ENCODE measurements at regions not wholly inside any gene's neighbourhood (a gene's known extent, or its start where the extent isn't known, plus 50 kb on each side); places are given as distances from the start of the nearest gene placed in this dataset.

DNA sequence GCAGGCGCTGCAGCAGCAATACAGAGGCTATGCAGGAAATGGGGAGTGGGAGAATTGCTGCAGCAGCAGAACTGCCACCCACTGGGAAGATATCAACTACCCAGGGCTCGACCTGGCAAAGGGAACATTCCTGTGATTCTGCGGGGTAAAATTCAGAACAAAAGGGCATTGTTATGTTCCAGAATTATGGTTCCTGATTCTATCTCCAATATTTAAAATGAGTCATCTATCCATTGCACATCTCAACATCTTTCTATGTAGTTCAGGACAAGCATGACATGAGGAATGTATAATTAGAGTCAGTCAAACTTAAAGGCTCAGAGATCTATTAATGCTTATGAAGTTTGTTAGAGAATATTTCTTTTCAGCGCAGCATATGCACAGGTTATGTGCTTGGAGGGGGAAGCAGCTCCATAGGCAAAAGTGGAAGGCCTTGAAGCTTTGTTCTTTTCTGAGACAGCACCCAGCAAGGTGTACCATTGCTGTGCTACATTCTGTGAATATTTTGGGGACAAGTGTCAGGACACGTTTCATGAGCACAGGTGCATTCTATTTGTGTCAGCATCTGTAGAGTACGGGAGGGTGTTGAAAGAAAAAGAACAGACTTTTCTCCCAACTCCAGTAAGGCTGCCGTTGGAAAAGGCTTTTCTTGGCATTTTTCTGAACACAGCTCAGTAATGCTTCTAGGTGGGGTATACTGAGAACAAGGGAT is 395.6 kb upstream of the MPDZ start:
- Mint-ChIP-seq H3K36me3 (ENCODE audit: insufficient read depth) (no peaks in the 10 kb centered on the region), H3K4me3 (no peak overlapping the region)
- DNase-seq, result no peak

GRCh38 chr9:13673348-13673747 is 393.9 kb upstream of the MPDZ start:
- Mint-ChIP-seq H3K4me3 (no peak overlapping the region), H3K9me3 (peaks cover 12% of the 10 kb centered on the region), H3K36me3 (ENCODE audit: insufficient read depth) (no peaks in the 10 kb centered on the region), H3K4me1 (ENCODE audit: low read depth) (no peaks in the 10 kb centered on the region), H3K27me3 (ENCODE audit: low read depth) (no peaks in the 10 kb centered on the region)
- ATAC-seq (no peak), DNase-seq (no peak)

More for the DNA sequence above, 395.6 kb upstream of the MPDZ start:
- Mint-ChIP-seq H3K4me1 (ENCODE audit: low read depth) (no peaks in the 10 kb centered on the region), H3K9me3 (peaks cover 3% of the 10 kb centered on the region), H3K27me3 (ENCODE audit: low read depth) (no peaks in the 10 kb centered on the region)
- no peak for ATAC-seq

- no peaks in the 10 kb centered on the region for H3K4me1 Mint-ChIP-seq (ENCODE audit: low read depth)
- H3K36me3 Mint-ChIP-seq (ENCODE audit: insufficient read depth), result no peaks in the 10 kb centered on the region
- no peak for DNase-seq
Measured at GRCh38 chr9:13665418-13666066, 386.1 kb upstream of the MPDZ start.

DNA sequence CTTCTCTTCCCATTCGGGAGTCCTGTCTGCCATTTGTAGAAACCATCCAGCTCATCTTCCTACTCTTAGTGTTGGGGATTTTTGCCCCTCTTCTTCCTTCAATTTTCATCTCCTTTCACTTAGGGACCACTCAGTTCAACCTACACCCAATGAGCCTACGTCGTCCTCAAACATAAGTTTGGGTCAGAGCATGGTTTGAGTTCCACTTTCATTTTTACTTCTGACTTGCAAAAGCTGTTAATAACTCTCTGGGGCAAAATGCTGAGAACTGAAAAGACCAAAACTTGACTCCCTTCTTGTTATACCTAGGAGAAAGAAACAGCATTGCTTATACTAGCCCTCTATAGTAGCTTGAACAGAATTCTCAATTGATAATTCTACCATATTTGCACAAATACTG is 381.5 kb upstream of the MPDZ start:
- H3K9me3 Mint-ChIP-seq, result peaks cover 4% of the 10 kb centered on the region

More at GRCh38 chr9:13665418-13666066, 386.1 kb upstream of the MPDZ start:
- Mint-ChIP-seq H3K9me3 (peaks cover 17% of the 10 kb centered on the region), H3K27me3 (ENCODE audit: low read depth) (no peaks in the 10 kb centered on the region), H3K4me3 (no peak overlapping the region)
- no peak for ATAC-seq

GRCh38 chr9:13651969-13652663 is 372.6 kb upstream of the MPDZ start:
- ATAC-seq (no peak), DNase-seq (no peak)
- Mint-ChIP-seq H3K36me3 (ENCODE audit: insufficient read depth) (no peaks in the 10 kb centered on the region), H3K9me3 (peaks cover 19% of the 10 kb centered on the region), H3K4me1 (ENCODE audit: low read depth) (no peaks in the 10 kb centered on the region), H3K4me3 (no peak overlapping the region), H3K27me3 (ENCODE audit: low read depth) (no peaks in the 10 kb centered on the region)

More for the DNA sequence above, 381.5 kb upstream of the MPDZ start:
- Mint-ChIP-seq H3K4me3 (no peak overlapping the region), H3K36me3 (ENCODE audit: insufficient read depth) (no peaks in the 10 kb centered on the region), H3K27me3 (ENCODE audit: low read depth) (no peaks in the 10 kb centered on the region), H3K4me1 (ENCODE audit: low read depth) (no peaks in the 10 kb centered on the region)
- ATAC-seq, result no peak
- DNase-seq, result no peak

DNA sequence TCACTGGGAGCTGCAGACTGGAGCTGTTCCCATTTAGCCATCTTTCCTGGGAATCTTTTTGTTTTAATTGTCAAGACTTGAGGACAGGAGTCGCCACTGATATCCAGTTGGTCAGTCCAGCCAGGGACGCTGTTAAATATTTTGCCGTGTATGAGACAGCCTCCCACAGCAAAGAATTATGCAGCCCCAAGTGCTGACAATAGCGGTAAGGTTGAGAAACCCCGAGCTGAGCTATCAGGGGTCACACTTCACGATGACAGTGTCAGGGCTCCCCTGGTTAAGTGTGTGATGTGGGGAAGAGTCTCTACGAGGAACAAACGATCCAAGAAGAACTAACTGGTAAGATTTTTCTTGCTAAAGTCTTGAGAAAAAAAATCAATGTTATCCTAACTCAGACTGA is 372.0 kb upstream of the MPDZ start:
- Mint-ChIP-seq H3K9me3 (peaks cover 19% of the 10 kb centered on the region), H3K4me1 (ENCODE audit: low read depth) (no peaks in the 10 kb centered on the region), H3K36me3 (ENCODE audit: insufficient read depth) (no peaks in the 10 kb centered on the region), H3K4me3 (no peak overlapping the region), H3K27me3 (ENCODE audit: low read depth) (no peaks in the 10 kb centered on the region)
- ATAC-seq, result no peak
- no peak for DNase-seq

DNA sequence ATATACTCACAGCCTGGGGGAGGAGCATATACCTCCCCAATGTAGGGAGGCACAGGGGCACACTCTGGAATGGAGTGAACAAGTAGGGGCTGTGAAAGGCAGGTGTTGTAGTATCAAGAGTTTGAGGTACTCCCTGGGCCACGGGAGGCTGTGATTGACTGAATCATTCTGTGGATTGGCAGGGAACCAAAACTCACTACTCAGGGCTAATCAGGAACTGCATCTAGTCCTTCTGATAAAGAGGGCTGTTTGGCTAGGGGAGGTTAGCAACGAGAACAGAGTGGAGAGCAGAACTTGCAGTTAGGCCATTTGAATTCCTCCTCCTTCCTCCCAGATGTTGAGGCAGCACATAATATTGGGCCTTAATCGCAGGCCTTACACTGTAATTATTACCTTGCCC is 369.2 kb upstream of the MPDZ start:
- peaks cover 19% of the 10 kb centered on the region for H3K9me3 Mint-ChIP-seq
- no peak overlapping the region for H3K4me3 Mint-ChIP-seq
- H3K27me3 Mint-ChIP-seq (ENCODE audit: low read depth), result no peaks in the 10 kb centered on the region
- no peaks in the 10 kb centered on the region for H3K4me1 Mint-ChIP-seq (ENCODE audit: low read depth)
- ATAC-seq, result no peak
- DNase-seq, result no peak
- H3K36me3 Mint-ChIP-seq (ENCODE audit: insufficient read depth), result no peaks in the 10 kb centered on the region

DNA sequence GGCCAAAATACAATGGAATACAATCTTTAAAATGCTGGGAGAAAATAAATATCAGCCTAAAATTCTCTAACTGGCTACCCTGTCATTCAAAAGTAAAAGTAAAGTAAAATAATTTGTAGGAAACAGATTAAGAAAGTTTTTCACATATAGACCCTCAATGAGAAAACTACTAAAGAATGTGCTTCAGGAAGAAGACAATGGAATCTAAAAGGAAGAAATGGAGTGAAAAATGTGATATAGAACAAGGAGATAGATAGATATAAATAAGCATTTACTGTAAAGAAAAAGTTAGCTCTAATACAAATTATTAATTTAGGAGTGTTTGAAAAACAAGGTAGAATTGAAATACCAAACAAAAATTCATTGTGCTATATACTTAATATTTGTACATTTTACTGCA is 368.6 kb upstream of the MPDZ start:
- peaks cover 18% of the 10 kb centered on the region for H3K9me3 Mint-ChIP-seq
- H3K4me1 Mint-ChIP-seq (ENCODE audit: low read depth), result no peaks in the 10 kb centered on the region
- no peaks in the 10 kb centered on the region for H3K27me3 Mint-ChIP-seq (ENCODE audit: low read depth)
- no peaks in the 10 kb centered on the region for H3K36me3 Mint-ChIP-seq (ENCODE audit: insufficient read depth)
- DNase-seq, result no peak
- no peak overlapping the region for H3K4me3 Mint-ChIP-seq
- no peak for ATAC-seq

DNA sequence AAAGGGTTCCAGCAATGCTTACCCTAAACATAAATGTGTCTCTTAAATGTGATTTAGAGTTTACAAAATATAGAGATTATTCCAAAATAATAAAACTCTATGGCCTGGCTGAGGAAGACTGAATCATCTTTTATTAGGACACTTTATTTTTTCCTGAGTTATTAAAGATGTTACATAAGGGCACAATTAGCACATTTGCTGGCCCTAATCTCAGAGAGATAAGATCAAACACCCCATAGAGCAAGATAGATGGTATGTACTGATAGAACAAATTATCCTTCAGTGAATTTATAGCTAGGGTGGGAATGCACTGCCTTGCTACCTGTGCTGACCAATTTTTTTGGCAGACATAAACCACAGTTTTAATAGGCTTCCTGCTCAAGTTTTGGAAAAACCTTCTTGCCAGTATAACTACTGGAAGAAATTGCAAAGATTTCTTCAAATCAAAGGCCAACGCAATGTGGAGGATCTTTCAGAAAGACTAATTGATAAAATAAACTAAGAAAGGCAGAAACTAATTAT is 367.1 kb upstream of the MPDZ start:
- DNase-seq (no peak), ATAC-seq (no peak)
- Mint-ChIP-seq H3K4me1 (ENCODE audit: low read depth) (no peaks in the 10 kb centered on the region), H3K36me3 (ENCODE audit: insufficient read depth) (no peaks in the 10 kb centered on the region), H3K4me3 (no peak overlapping the region), H3K27me3 (ENCODE audit: low read depth) (no peaks in the 10 kb centered on the region), H3K9me3 (peaks cover 11% of the 10 kb centered on the region)

DNA sequence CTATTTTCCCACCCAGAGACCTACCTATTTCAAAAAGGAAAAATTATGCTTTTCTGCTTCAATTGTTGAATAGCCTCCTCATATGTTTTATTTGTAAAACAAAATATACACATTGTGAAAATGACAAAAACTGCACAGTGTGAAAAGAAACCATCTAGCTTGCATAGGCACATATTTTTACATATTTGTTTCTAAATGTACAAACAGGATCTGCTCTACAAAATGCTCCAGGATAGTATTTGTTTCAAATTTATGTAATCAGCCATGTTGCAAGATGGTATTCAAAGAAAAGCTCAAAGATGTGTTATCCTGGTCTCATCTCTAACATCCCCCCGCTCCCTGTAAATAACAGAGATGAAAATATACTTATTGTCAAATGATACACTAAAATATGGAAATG is 366.1 kb upstream of the MPDZ start:
- DNase-seq (no peak), ATAC-seq (no peak)
- peaks cover 11% of the 10 kb centered on the region for H3K9me3 Mint-ChIP-seq
- H3K36me3 Mint-ChIP-seq (ENCODE audit: insufficient read depth), result no peaks in the 10 kb centered on the region
- no peak overlapping the region for H3K4me3 Mint-ChIP-seq
- H3K27me3 Mint-ChIP-seq (ENCODE audit: low read depth), result no peaks in the 10 kb centered on the region
- H3K4me1 Mint-ChIP-seq (ENCODE audit: low read depth), result no peaks in the 10 kb centered on the region

DNA sequence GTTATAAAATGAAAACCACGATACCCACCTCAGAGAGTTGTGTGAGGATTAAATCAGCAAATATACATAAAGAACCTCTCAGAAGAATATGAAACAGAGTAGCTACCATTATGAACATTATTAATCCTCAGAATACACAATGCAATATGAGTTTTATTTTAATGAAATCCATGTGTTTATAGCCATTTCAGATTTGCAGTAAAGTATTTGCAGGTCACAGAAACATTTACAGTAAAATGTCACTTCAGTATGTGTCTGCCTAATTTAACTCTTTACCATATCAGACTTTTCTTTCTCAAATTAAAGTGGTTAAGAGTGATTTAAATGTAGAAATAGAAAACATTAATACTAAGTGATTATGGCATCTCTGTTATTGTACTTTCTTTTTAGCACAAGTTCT is 365.2 kb upstream of the MPDZ start:
- Mint-ChIP-seq H3K4me3 (no peak overlapping the region), H3K27me3 (ENCODE audit: low read depth) (no peaks in the 10 kb centered on the region), H3K9me3 (peaks cover 11% of the 10 kb centered on the region), H3K36me3 (ENCODE audit: insufficient read depth) (no peaks in the 10 kb centered on the region), H3K4me1 (ENCODE audit: low read depth) (no peaks in the 10 kb centered on the region)
- ATAC-seq (no peak), DNase-seq (no peak)

- H3K9me3 Mint-ChIP-seq, result peaks cover 12% of the 10 kb centered on the region
- no peaks in the 10 kb centered on the region for H3K27me3 Mint-ChIP-seq (ENCODE audit: low read depth)
- no peak for ATAC-seq
- no peak overlapping the region for H3K4me3 Mint-ChIP-seq
- no peak for DNase-seq
- H3K36me3 Mint-ChIP-seq (ENCODE audit: insufficient read depth), result no peaks in the 10 kb centered on the region
- no peaks in the 10 kb centered on the region for H3K4me1 Mint-ChIP-seq (ENCODE audit: low read depth)
Measured at GRCh38 chr9:13642646-13643045, 363.2 kb upstream of the MPDZ start.

DNA sequence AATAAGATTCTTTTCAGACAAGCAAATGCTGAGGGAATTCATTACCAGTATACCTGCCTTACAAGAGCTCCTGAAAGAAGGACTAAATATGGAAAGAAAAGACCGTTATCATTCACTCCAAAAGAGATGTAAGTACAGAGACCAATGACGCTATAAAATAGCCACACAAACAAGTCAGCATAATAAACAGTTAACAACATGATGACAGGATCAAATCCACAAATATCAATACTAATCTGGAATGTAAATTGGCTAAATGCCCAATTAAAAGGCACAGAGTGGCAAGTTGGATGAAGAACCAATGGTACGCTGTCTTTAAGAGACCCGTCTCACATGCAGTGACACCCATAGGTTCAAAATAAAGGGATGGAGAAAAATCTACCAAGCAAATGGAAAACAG is 349.6 kb upstream of the MPDZ start:
- ATAC-seq (no peak), DNase-seq (no peak)
- peaks cover 21% of the 10 kb centered on the region for H3K9me3 Mint-ChIP-seq
- H3K36me3 Mint-ChIP-seq (ENCODE audit: insufficient read depth), result no peaks in the 10 kb centered on the region
- no peak overlapping the region for H3K4me3 Mint-ChIP-seq
- no peaks in the 10 kb centered on the region for H3K27me3 Mint-ChIP-seq (ENCODE audit: low read depth)
- H3K4me1 Mint-ChIP-seq (ENCODE audit: low read depth), result no peaks in the 10 kb centered on the region

GRCh38 chr9:13628526-13628925 is 349.0 kb upstream of the MPDZ start:
- no peak for DNase-seq
- Mint-ChIP-seq H3K9me3 (peaks cover 18% of the 10 kb centered on the region), H3K36me3 (ENCODE audit: insufficient read depth) (no peaks in the 10 kb centered on the region), H3K4me3 (no peak overlapping the region), H3K27me3 (ENCODE audit: low read depth) (no peaks in the 10 kb centered on the region), H3K4me1 (ENCODE audit: low read depth) (no peaks in the 10 kb centered on the region)
- ATAC-seq, result no peak

- Mint-ChIP-seq H3K27me3 (ENCODE audit: low read depth) (no peaks in the 10 kb centered on the region), H3K4me3 (no peak overlapping the region), H3K4me1 (ENCODE audit: low read depth) (no peaks in the 10 kb centered on the region), H3K9me3 (peaks cover 18% of the 10 kb centered on the region), H3K36me3 (ENCODE audit: insufficient read depth) (no peaks in the 10 kb centered on the region)
- no peak for ATAC-seq
- no peak for DNase-seq
Measured at GRCh38 chr9:13627502-13627901, 348.0 kb upstream of the MPDZ start.

All from activated T-cell treated with anti-CD3 and anti-CD28 coated beads, Interleukin-2, amount 50 U/mL, for 4 hours (primary cell).